Stimulated activated memory B cell treated with anti-CD40 and anti-IgM and Interleukin-4, amounts not matched to agents 10 μg/mL and 1 μg/mL and 100 μg/mL, for 72 hours (primary cell): ENCODE measurements at regions not wholly inside any gene's neighbourhood (a gene's known extent, or its start where the extent isn't known, plus 50 kb on each side); places are given as distances from the start of the nearest gene placed in this dataset.

ENCODE experiments used
- ATAC-seq: fragments of 150-1000 bp; cut with Tn5 transposase; 2 replicates; pipeline ENCODE4 v1.10.0; 2021
- H3K27ac Mint-ChIP-seq: one replicate; pipeline ENCODE4 v1.8.0; 2022; ENCODE audit warnings: mild to moderate bottlenecking, mixed read lengths
- H3K27me3 Mint-ChIP-seq: one replicate; pipeline ENCODE4 v1.8.0; 2022; ENCODE audit warnings: mixed read lengths
- H3K36me3 Mint-ChIP-seq: one replicate; pipeline ENCODE4 v1.8.0; 2022; ENCODE audit warnings: mixed read lengths
- H3K4me1 Mint-ChIP-seq: one replicate; pipeline ENCODE4 v1.8.0; 2022; ENCODE audit warnings: mixed read lengths
- H3K4me3 Mint-ChIP-seq: one replicate; pipeline ENCODE4 v1.8.0; 2022; ENCODE audit warnings: mild to moderate bottlenecking, moderate library complexity, mixed read lengths
- H3K9me3 Mint-ChIP-seq: one replicate; pipeline ENCODE4 v1.8.0; 2022; ENCODE audit warnings: mixed read lengths

GRCh38 chr15:62966294-62967078, 76.1 kb upstream of the TPM1 start:
- H3K27ac Mint-ChIP-seq = no peak overlapping the region
- no peak for ATAC-seq
- no peak overlapping the region for H3K4me3 Mint-ChIP-seq
- no peaks in the 10 kb centered on the region for H3K9me3 Mint-ChIP-seq
- H3K36me3 Mint-ChIP-seq = no peaks in the 10 kb centered on the region
- H3K27me3 Mint-ChIP-seq = no peaks in the 10 kb centered on the region
- no peaks in the 10 kb centered on the region for H3K4me1 Mint-ChIP-seq

- H3K9me3 Mint-ChIP-seq = no peaks in the 10 kb centered on the region
- H3K4me3 Mint-ChIP-seq = no peak overlapping the region
- no peaks in the 10 kb centered on the region for H3K36me3 Mint-ChIP-seq
- no peaks in the 10 kb centered on the region for H3K27me3 Mint-ChIP-seq
- no peak for ATAC-seq
- H3K27ac Mint-ChIP-seq = no peak overlapping the region
- H3K4me1 Mint-ChIP-seq = no peaks in the 10 kb centered on the region
Observed at GRCh38 chr15:62968699-62969098, 73.8 kb upstream of the TPM1 start.

- Mint-ChIP-seq H3K27me3 (no peaks in the 10 kb centered on the region), H3K36me3 (no peaks in the 10 kb centered on the region), H3K4me3 (no peak overlapping the region), H3K27ac (no peak overlapping the region), H3K4me1 (no peaks in the 10 kb centered on the region), H3K9me3 (no peaks in the 10 kb centered on the region)
- ATAC-seq = peak; percentile 10
Observed at GRCh38 chr15:62969442-62970089, 73.0 kb upstream of the TPM1 start.

- Mint-ChIP-seq H3K27me3 (no peaks in the 10 kb centered on the region), H3K4me3 (no peak overlapping the region), H3K4me1 (no peaks in the 10 kb centered on the region), H3K27ac (no peak overlapping the region), H3K36me3 (no peaks in the 10 kb centered on the region), H3K9me3 (no peaks in the 10 kb centered on the region)
- no peak for ATAC-seq
Observed at GRCh38 chr15:62972814-62973213, 69.7 kb upstream of the TPM1 start.

GRCh38 chr15:62975515-62975914, 67.0 kb upstream of the TPM1 start:
- no peaks in the 10 kb centered on the region for H3K4me1 Mint-ChIP-seq
- no peaks in the 10 kb centered on the region for H3K27me3 Mint-ChIP-seq
- H3K9me3 Mint-ChIP-seq = no peaks in the 10 kb centered on the region
- no peak for ATAC-seq
- H3K4me3 Mint-ChIP-seq = no peak overlapping the region
- H3K27ac Mint-ChIP-seq = no peak overlapping the region
- no peaks in the 10 kb centered on the region for H3K36me3 Mint-ChIP-seq

- Mint-ChIP-seq H3K9me3 (no peaks in the 10 kb centered on the region), H3K4me3 (no peak overlapping the region), H3K36me3 (no peaks in the 10 kb centered on the region), H3K4me1 (no peaks in the 10 kb centered on the region), H3K27ac (no peak overlapping the region), H3K27me3 (no peaks in the 10 kb centered on the region)
- ATAC-seq = no peak
Observed at GRCh38 chr15:62976301-62976881, 66.2 kb upstream of the TPM1 start.

- Mint-ChIP-seq H3K27ac (no peak overlapping the region), H3K4me3 (no peak overlapping the region), H3K4me1 (no peaks in the 10 kb centered on the region), H3K9me3 (no peaks in the 10 kb centered on the region), H3K27me3 (no peaks in the 10 kb centered on the region), H3K36me3 (no peaks in the 10 kb centered on the region)
- ATAC-seq = no peak
Observed at GRCh38 chr15:62977952-62978811, 64.4 kb upstream of the TPM1 start.

GRCh38 chr15:62979252-62979651, 63.3 kb upstream of the TPM1 start:
- Mint-ChIP-seq H3K27me3 (no peaks in the 10 kb centered on the region), H3K4me1 (no peaks in the 10 kb centered on the region), H3K36me3 (no peaks in the 10 kb centered on the region), H3K4me3 (no peak overlapping the region), H3K9me3 (no peaks in the 10 kb centered on the region), H3K27ac (no peak overlapping the region)
- ATAC-seq = no peak

GRCh38 chr15:62981071-62981470, 61.5 kb upstream of the TPM1 start:
- no peak overlapping the region for H3K27ac Mint-ChIP-seq
- H3K36me3 Mint-ChIP-seq = no peaks in the 10 kb centered on the region
- H3K4me1 Mint-ChIP-seq = no peaks in the 10 kb centered on the region
- no peaks in the 10 kb centered on the region for H3K9me3 Mint-ChIP-seq
- no peaks in the 10 kb centered on the region for H3K27me3 Mint-ChIP-seq
- H3K4me3 Mint-ChIP-seq = no peak overlapping the region
- no peak for ATAC-seq

- no peaks in the 10 kb centered on the region for H3K9me3 Mint-ChIP-seq
- H3K4me3 Mint-ChIP-seq = no peak overlapping the region
- H3K4me1 Mint-ChIP-seq = no peaks in the 10 kb centered on the region
- H3K27me3 Mint-ChIP-seq = peaks cover 14% of the 10 kb centered on the region
- H3K27ac Mint-ChIP-seq = no peak overlapping the region
- no peaks in the 10 kb centered on the region for H3K36me3 Mint-ChIP-seq
- ATAC-seq = no peak
Observed at GRCh38 chr15:62983956-62984355, 58.6 kb upstream of the TPM1 start.

- Mint-ChIP-seq H3K4me1 (no peaks in the 10 kb centered on the region), H3K27me3 (peaks cover 30% of the 10 kb centered on the region), H3K36me3 (no peaks in the 10 kb centered on the region), H3K9me3 (no peaks in the 10 kb centered on the region), H3K4me3 (no peak overlapping the region), H3K27ac (no peak overlapping the region)
- no peak for ATAC-seq
Observed at GRCh38 chr15:62985768-62986167, 56.8 kb upstream of the TPM1 start.

- no peaks in the 10 kb centered on the region for H3K9me3 Mint-ChIP-seq
- no peak for ATAC-seq
- H3K4me3 Mint-ChIP-seq = no peak overlapping the region
- peaks cover 36% of the 10 kb centered on the region for H3K27me3 Mint-ChIP-seq
- no peaks in the 10 kb centered on the region for H3K36me3 Mint-ChIP-seq
- no peak overlapping the region for H3K27ac Mint-ChIP-seq
- H3K4me1 Mint-ChIP-seq = no peaks in the 10 kb centered on the region
Observed at GRCh38 chr15:62986948-62987347, 55.6 kb upstream of the TPM1 start.

- no peak overlapping the region for H3K4me3 Mint-ChIP-seq
- peaks cover 51% of the 10 kb centered on the region for H3K27me3 Mint-ChIP-seq
- no peaks in the 10 kb centered on the region for H3K4me1 Mint-ChIP-seq
- no peak for ATAC-seq
- H3K27ac Mint-ChIP-seq = no peak overlapping the region
- H3K36me3 Mint-ChIP-seq = no peaks in the 10 kb centered on the region
- no peaks in the 10 kb centered on the region for H3K9me3 Mint-ChIP-seq
Observed at GRCh38 chr15:62988701-62989100, 53.8 kb upstream of the TPM1 start.

- ATAC-seq = no peak
- H3K4me1 Mint-ChIP-seq = no peaks in the 10 kb centered on the region
- H3K27ac Mint-ChIP-seq = no peak overlapping the region
- peaks cover 51% of the 10 kb centered on the region for H3K27me3 Mint-ChIP-seq
- H3K9me3 Mint-ChIP-seq = no peaks in the 10 kb centered on the region
- no peaks in the 10 kb centered on the region for H3K36me3 Mint-ChIP-seq
- no peak overlapping the region for H3K4me3 Mint-ChIP-seq
Observed at GRCh38 chr15:62989366-62990055, 53.0 kb upstream of the TPM1 start.

- H3K27me3 Mint-ChIP-seq = peaks cover 59% of the 10 kb centered on the region
- no peak overlapping the region for H3K27ac Mint-ChIP-seq
- H3K4me3 Mint-ChIP-seq = no peak overlapping the region
- H3K4me1 Mint-ChIP-seq = no peaks in the 10 kb centered on the region
- H3K36me3 Mint-ChIP-seq = no peaks in the 10 kb centered on the region
- no peaks in the 10 kb centered on the region for H3K9me3 Mint-ChIP-seq
- ATAC-seq = no peak
Observed at GRCh38 chr15:62991698-62992097, 50.8 kb upstream of the TPM1 start.
